Spinal cord (tissue), 9 donors: ENCODE measurements at regions not wholly inside any gene's neighbourhood (a gene's known extent, or its start where the extent isn't known, plus 50 kb on each side); places are given as distances from the start of the nearest gene placed in this dataset.

Experiments
- DNase-seq, 6 donors: peaks; one replicate each; pipeline versions ENCODE4 v3.0.0 to v3.0.0-alpha.2; 2013 to 2015; ENCODE audit warnings: low spot score in 6 of 6, low read depth in 4 of 6
- H3K27ac ChIP-seq: one replicate; pipeline ENCODE4 v1.5.1; 2013; ENCODE audit warnings: low read depth, low read length, control low read depth
- H3K27me3 ChIP-seq: one replicate; pipeline ENCODE4 v1.6.1; 2013; ENCODE audit warnings: low read length; ENCODE audit not compliant: control insufficient read depth, insufficient read depth
- H3K36me3 ChIP-seq: one replicate; pipeline ENCODE4 v1.6.1; 2013; ENCODE audit warnings: low read length; ENCODE audit not compliant: control insufficient read depth, insufficient read depth
- H3K4me1 ChIP-seq: one replicate; pipeline ENCODE4 v1.6.1; 2013; ENCODE audit warnings: low read length; ENCODE audit not compliant: control insufficient read depth, insufficient read depth
- H3K4me3 ChIP-seq: one replicate; pipeline ENCODE4 v1.5.1; 2013; ENCODE audit warnings: low read depth, low read length, control low read depth
- H3K9me3 ChIP-seq: one replicate; pipeline ENCODE4 v1.6.1; 2013; ENCODE audit warnings: low read length; ENCODE audit not compliant: control insufficient read depth, insufficient read depth
- WGBS: methylation state at CpG from one replicate; pipeline ENCODE4 v1.1.5; 2013; ENCODE audit warnings: missing lambda C conversion rate; ENCODE audit not compliant: insufficient coverage; 5-methylcytosine and 5-hydroxymethylcytosine counted together
- donor health status: healthy.

- H3K4me1 ChIP-seq, result no peaks in the 10 kb centered on the region
- H3K36me3 ChIP-seq, result no peaks in the 10 kb centered on the region
- no peaks in the 10 kb centered on the region for H3K27me3 ChIP-seq
- H3K27ac ChIP-seq, result no peak overlapping the region
- DNase-seq, result no peak
- WGBS, result 100% methylated on average over 2 of the region's 3 CpGs
- no peak overlapping the region for H3K4me3 ChIP-seq
- no peaks in the 10 kb centered on the region for H3K9me3 ChIP-seq
These were observed 70.5 kb upstream of the BLID start for GRCh38 chr11:122186439-122187080.

GRCh38 chr11:122183933-122184332 lies 67.9 kb upstream of the BLID start:
- no peak overlapping the region for H3K27ac ChIP-seq
- no peak for DNase-seq
- H3K4me3 ChIP-seq, result no peak overlapping the region
- H3K4me1 ChIP-seq, result no peaks in the 10 kb centered on the region
- H3K36me3 ChIP-seq, result no peaks in the 10 kb centered on the region
- no peaks in the 10 kb centered on the region for H3K27me3 ChIP-seq
- H3K9me3 ChIP-seq, result no peaks in the 10 kb centered on the region

- DNase-seq, result no peak
- Histone ChIP-seq H3K9me3 (no peaks in the 10 kb centered on the region), H3K4me3 (no peak overlapping the region), H3K36me3 (no peaks in the 10 kb centered on the region), H3K27me3 (no peaks in the 10 kb centered on the region), H3K27ac (no peak overlapping the region), H3K4me1 (no peaks in the 10 kb centered on the region)
- WGBS, result no CpG with 5 or more reads among the region's 1 CpG
These were observed 65.9 kb upstream of the BLID start for GRCh38 chr11:122181893-122182292.

GRCh38 chr11:122181372-122181771 lies 65.4 kb upstream of the BLID start:
- DNase-seq, result no peak
- Histone ChIP-seq H3K27ac (no peak overlapping the region), H3K9me3 (no peaks in the 10 kb centered on the region), H3K4me1 (no peaks in the 10 kb centered on the region), H3K4me3 (no peak overlapping the region), H3K27me3 (no peaks in the 10 kb centered on the region), H3K36me3 (no peaks in the 10 kb centered on the region)
- no CpG with 5 or more reads among the region's 1 CpG for WGBS

- peak in 1 of 6 donors; percentile 66 for DNase-seq
- H3K4me3 ChIP-seq, result no peak overlapping the region
- H3K9me3 ChIP-seq, result no peaks in the 10 kb centered on the region
- WGBS, result 80% methylated on average over 3 of the region's 8 CpGs
- H3K27me3 ChIP-seq, result no peaks in the 10 kb centered on the region
- H3K27ac ChIP-seq, result no peak overlapping the region
- no peaks in the 10 kb centered on the region for H3K36me3 ChIP-seq
- H3K4me1 ChIP-seq, result no peaks in the 10 kb centered on the region
These were observed 64.2 kb upstream of the BLID start for GRCh38 chr11:122179961-122180834.

- no peaks in the 10 kb centered on the region for H3K4me1 ChIP-seq
- H3K9me3 ChIP-seq, result no peaks in the 10 kb centered on the region
- no peaks in the 10 kb centered on the region for H3K27me3 ChIP-seq
- no peak overlapping the region for H3K27ac ChIP-seq
- H3K4me3 ChIP-seq, result no peak overlapping the region
- WGBS, result 27% methylated on average over 3 of the region's 5 CpGs
- peak in 1 of 6 donors; percentile 29 for DNase-seq
- no peaks in the 10 kb centered on the region for H3K36me3 ChIP-seq
These were observed 62.8 kb upstream of the BLID start for GRCh38 chr11:122178795-122179194.

- Histone ChIP-seq H3K4me1 (no peaks in the 10 kb centered on the region), H3K27me3 (no peaks in the 10 kb centered on the region), H3K9me3 (no peaks in the 10 kb centered on the region), H3K36me3 (no peaks in the 10 kb centered on the region), H3K4me3 (no peak overlapping the region), H3K27ac (no peak overlapping the region)
- WGBS, result no CpG with 5 or more reads among the region's 1 CpG
- DNase-seq, result no peak
These were observed 61.2 kb upstream of the BLID start for GRCh38 chr11:122177238-122177637.

- no peak for DNase-seq
- H3K9me3 ChIP-seq, result no peaks in the 10 kb centered on the region
- H3K27me3 ChIP-seq, result no peaks in the 10 kb centered on the region
- H3K36me3 ChIP-seq, result no peaks in the 10 kb centered on the region
- no peaks in the 10 kb centered on the region for H3K4me1 ChIP-seq
- H3K4me3 ChIP-seq, result no peak overlapping the region
- 47% methylated on average over 2 of the region's 3 CpGs for WGBS
- no peak overlapping the region for H3K27ac ChIP-seq
These were observed 60.6 kb upstream of the BLID start for GRCh38 chr11:122176651-122177050.

GRCh38 chr11:122175306-122175705 lies 59.3 kb upstream of the BLID start:
- Histone ChIP-seq H3K9me3 (no peaks in the 10 kb centered on the region), H3K27ac (no peak overlapping the region), H3K4me1 (no peaks in the 10 kb centered on the region), H3K36me3 (no peaks in the 10 kb centered on the region), H3K4me3 (no peak overlapping the region), H3K27me3 (no peaks in the 10 kb centered on the region)
- DNase-seq, result no peak
- no CpG with 5 or more reads among the region's 3 CpGs for WGBS

- no peak overlapping the region for H3K27ac ChIP-seq
- 88% methylated on average over 1 of the region's 4 CpGs for WGBS
- no peak overlapping the region for H3K4me3 ChIP-seq
- H3K27me3 ChIP-seq, result no peaks in the 10 kb centered on the region
- H3K9me3 ChIP-seq, result no peaks in the 10 kb centered on the region
- no peaks in the 10 kb centered on the region for H3K4me1 ChIP-seq
- H3K36me3 ChIP-seq, result no peaks in the 10 kb centered on the region
- DNase-seq, result no peak
These were observed 57.6 kb upstream of the BLID start for GRCh38 chr11:122173587-122173986.
